GM12872 (cell line): ENCODE measurements at regions not wholly inside any gene's neighbourhood (a gene's known extent, or its start where the extent isn't known, plus 50 kb on each side); places are given as distances from the start of the nearest gene placed in this dataset.

ENCODE experiments used
- CTCF ChIP-seq: IDR thresholded peaks from 3 replicates; pipeline ENCODE4 v1.5.1; 2011; ENCODE audit warnings: low read depth, mild to moderate bottlenecking, low read length, moderate library complexity; ENCODE audit not compliant: insufficient read depth

GRCh38 chr20:56798634-56799033 lies 169.5 kb downstream of the TFAP2C start:
- TF ChIP-seq CTCF = no peak

- TF ChIP-seq CTCF = no peak
Observed at GRCh38 chr20:56799187-56799586, 170.1 kb downstream of the TFAP2C start.

DNA sequence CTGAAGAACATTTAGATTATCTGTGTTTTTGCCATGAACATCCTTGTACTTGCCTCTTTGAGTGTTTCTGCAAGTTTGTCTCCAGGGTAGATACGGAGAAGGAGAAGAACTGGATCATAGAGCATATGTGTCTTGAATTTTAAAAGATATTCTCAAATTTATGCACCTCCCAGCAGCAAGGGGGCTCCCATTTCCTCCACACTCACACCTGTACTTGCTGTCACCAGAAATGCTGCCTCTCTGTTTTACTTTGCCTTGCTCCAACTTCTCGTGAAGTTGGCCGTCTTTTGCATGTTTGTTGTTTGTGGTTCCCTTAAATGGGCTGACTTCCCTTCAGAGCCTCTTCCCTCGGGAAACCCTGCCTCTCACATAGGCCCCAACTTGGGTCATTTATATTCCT lies 171.0 kb downstream of the TFAP2C start:
- TF ChIP-seq CTCF = no peak

- no peak for TF ChIP-seq CTCF
Observed at GRCh38 chr20:56801971-56802755, 173.1 kb downstream of the TFAP2C start.

DNA sequence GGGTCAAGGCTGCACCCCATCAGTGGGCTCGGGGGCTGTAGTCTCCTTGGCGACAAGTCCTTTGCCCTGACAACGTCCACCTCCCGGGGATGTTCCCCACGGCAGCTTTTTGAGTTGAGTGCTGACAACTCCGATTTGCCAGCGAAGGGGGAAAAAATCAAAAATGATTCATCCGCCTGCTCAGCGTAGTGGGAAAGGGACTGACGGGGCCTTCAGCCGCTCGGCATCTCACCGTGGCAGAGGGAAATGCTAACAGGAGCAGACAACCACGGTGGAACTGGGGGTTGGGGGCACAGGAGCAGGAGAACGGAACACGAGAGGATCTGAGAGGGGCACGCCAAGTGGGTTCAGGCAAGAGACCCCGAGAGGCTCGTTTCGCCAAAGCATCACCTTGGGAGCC lies 173.7 kb downstream of the TFAP2C start:
- no peak for TF ChIP-seq CTCF

DNA sequence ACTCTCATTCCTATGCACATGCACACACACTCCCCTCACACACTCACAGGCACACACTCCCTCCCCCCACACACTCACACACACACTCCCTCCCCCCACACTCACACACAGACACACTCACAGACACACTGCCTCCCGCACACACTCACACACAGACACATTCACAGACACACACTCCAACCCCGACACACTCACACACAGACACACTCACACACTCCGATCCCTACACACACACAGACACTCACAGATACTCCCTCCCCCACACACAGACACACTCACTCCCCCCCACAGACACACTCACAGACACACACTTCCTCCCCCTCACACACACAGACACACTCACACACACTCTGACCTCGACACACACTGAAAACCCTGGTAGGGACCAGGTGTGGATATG lies 176.2 kb downstream of the TFAP2C start:
- no peak for TF ChIP-seq CTCF

- no peak for TF ChIP-seq CTCF
Observed at GRCh38 chr20:56805966-56806365, 176.9 kb downstream of the TFAP2C start.
